Large intestine (tissue), 3 donors: ENCODE measurements at regions not wholly inside any gene's neighbourhood (a gene's known extent, or its start where the extent isn't known, plus 50 kb on each side); places are given as distances from the start of the nearest gene placed in this dataset.
"Not testable (repeated sequence)": the region's sequence is repeated elsewhere in the genome, so short reads cannot be mapped to it uniquely, and the experiment has no call there.

ENCODE experiments used
- DNase-seq, 2 donors: peaks; one replicate each; pipeline versions ENCODE4 v3.0.0 to v3.0.0-alpha.2; 2013
- H3K27ac ChIP-seq: one replicate; pipeline ENCODE4 v1.5.1; 2013; ENCODE audit warnings: low read length
- H3K27me3 ChIP-seq: 2 replicates; pipeline ENCODE4 v1.6.1; 2013; ENCODE audit warnings: low read length; ENCODE audit not compliant: control insufficient read depth, insufficient read depth
- H3K36me3 ChIP-seq: 2 replicates; pipeline ENCODE4 v1.6.1; 2013; ENCODE audit warnings: low read length; ENCODE audit not compliant: control insufficient read depth, insufficient read depth
- H3K4me1 ChIP-seq: one replicate; pipeline ENCODE4 v1.6.1; 2013; ENCODE audit warnings: low read length; ENCODE audit not compliant: control insufficient read depth, insufficient read depth
- H3K4me3 ChIP-seq: one replicate; pipeline ENCODE4 v1.5.1; 2013; ENCODE audit warnings: low read length
- H3K9me3 ChIP-seq: one replicate; pipeline ENCODE4 v1.6.1; 2013; ENCODE audit warnings: mild to moderate bottlenecking, low read depth, low read length, moderate library complexity; ENCODE audit not compliant: control insufficient read depth
- WGBS: methylation state at CpG from one replicate; pipeline ENCODE4 v1.1.5; 2013; ENCODE audit warnings: low lambda C conversion rate; ENCODE audit not compliant: insufficient coverage; 5-methylcytosine and 5-hydroxymethylcytosine counted together

DNA sequence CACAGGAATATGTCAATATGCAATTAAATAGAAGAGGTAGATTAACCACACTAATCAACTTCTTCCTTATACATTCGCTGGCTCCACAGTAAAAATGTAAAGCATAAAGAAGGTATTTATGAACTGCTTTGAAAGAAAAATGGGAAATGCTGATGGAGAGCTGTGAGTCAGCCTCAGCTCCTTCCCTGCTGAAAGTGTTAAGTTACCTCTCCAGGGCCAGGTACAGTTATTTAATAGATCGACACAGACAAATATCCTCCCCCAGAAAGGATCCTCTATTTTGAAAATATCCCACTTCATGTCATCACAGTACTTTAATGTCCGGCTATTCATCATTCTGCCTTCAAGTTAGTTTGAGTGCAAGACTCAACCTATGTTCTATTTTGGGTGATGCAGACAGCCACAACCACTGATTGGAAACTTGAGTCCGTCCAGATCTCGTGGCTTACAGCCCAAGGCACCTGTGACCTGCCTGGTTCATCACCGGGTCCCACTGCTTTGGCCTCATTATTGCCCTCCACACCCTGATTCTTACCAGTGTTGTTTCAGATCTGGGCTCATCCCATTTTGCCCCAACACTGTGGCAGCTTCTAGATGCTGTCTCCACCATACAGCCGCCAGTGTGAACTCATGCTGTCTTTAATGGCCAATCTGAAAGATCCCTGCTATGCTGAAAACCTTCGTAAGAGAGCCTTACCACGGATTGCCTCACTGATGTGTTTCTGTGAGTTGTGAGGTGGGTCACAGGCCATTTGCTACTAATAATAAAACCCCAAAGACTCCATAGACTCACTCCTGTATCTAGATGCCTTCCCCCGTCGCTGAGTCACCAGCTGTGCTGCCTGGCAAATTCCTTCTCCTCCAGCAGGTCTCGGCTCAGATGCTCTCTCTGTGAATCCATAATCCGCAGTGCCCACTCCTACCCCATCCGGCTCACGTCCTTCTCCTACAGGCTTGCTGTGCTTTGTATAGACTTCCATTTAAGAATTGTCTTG lies 56.2 kb upstream of the DDAH1 start:
- not testable (repeated sequence) for H3K27ac ChIP-seq, DNase-seq, H3K9me3 ChIP-seq, H3K4me1 ChIP-seq, H3K27me3 ChIP-seq, H3K4me3 ChIP-seq, H3K36me3 ChIP-seq
- no CpG with 5 or more reads among the region's 15 CpGs for WGBS

DNA sequence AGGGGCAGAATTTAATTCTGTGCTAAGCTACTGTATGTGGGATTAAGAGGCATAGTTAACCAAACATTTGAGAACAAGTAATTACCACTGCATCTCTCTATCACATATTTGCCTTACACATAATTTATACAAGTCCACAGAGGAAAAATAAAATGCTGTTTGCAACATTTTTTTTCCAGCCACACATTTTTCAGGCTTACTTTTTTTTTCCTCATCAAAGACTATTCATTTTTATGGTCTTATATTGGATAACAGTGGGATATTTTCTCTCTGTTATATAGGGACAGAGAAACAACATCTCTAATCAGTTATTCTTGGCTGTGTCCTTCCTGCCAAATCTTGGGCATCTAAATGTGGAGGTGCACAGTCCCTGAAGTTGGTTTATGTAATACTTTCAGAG lies 57.5 kb upstream of the DDAH1 start:
- not testable (repeated sequence) for H3K4me3 ChIP-seq, H3K36me3 ChIP-seq, H3K9me3 ChIP-seq

DNA sequence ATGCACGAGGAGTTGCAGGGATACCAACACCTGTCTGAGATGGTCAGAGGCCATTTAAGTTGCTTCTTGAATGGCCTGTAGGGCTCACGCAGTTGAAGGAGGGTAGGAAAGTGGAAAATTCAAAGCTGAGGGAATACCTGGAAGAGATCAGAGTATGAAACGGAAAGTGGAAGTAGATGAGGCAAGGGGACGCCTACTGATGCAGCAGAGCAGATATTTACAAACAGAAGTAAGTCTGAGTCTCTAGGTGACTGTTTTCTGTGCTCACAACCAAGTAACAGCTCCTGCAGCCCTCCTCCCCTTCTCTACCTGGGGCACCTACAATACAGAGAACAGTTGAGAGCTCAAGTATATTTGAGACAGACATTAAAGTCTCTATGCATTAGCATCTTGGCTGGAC lies 57.5 kb upstream of the CCN1 start:
- DNase-seq, H3K27ac ChIP-seq, H3K36me3 ChIP-seq, H3K9me3 ChIP-seq, H3K27me3 ChIP-seq, H3K4me1 ChIP-seq, H3K4me3 ChIP-seq: not testable (repeated sequence)
- 50% methylated on average over 2 of the region's 4 CpGs for WGBS

More for the DNA sequence above, 57.5 kb upstream of the DDAH1 start:
- DNase-seq, H3K4me1 ChIP-seq, H3K27me3 ChIP-seq, H3K27ac ChIP-seq: not testable (repeated sequence)

DNA sequence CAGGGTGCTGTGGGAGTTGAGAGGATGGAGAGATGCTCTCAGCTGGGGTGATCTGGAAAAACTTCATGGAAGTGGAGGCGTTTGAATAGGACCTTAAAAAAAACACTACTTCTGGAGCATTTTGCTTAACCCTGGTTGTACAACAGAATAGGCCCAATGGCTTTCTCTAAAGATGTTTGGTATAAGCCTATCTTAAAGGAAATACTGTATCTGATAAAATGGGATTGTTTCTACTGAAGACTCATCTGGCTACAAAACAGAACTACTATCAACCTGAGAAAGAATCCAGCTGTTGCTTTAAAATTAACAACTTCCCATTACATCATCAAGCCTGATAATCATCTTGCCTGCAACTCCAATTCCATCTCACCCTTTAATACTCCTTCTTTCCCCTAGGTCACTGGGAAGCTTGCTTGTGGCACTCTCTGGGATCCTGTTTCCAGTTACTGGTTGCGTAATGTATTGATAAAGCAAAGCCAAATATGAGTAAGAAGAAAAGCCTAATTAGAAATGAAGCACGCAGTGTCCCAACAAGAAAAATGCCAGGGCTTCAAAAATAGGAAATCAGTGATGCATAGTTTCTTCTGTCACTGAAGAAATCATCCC lies 56.2 kb upstream of the CCN1 start:
- DNase-seq, H3K4me1 ChIP-seq, H3K9me3 ChIP-seq, H3K27ac ChIP-seq, H3K4me3 ChIP-seq, H3K27me3 ChIP-seq, H3K36me3 ChIP-seq: not testable (repeated sequence)
- WGBS: no CpG with 5 or more reads among the region's 3 CpGs

DNA sequence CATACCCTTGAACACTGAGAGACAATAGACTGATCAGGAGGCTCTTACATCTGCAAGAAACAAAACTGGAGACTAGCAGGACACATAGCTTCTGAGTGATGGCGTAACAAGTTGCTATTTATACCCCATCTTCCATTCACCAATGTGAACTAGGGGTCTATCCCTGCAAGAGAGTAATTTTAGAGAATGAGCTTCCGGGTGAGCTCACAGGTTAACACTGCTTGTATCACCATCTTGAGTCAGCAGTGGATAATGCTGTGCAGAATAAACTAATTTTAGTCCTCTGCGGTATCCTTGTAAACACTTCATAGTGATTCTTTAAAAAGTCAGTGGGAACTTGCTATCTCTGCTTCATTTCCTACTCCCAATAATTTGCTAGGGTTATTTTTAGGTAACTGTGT lies 55.0 kb upstream of the CCN1 start:
- H3K27me3 ChIP-seq, H3K27ac ChIP-seq, H3K36me3 ChIP-seq, H3K4me1 ChIP-seq, DNase-seq, H3K9me3 ChIP-seq, H3K4me3 ChIP-seq: not testable (repeated sequence)
- WGBS: no CpG with 5 or more reads among the region's 3 CpGs

DNA sequence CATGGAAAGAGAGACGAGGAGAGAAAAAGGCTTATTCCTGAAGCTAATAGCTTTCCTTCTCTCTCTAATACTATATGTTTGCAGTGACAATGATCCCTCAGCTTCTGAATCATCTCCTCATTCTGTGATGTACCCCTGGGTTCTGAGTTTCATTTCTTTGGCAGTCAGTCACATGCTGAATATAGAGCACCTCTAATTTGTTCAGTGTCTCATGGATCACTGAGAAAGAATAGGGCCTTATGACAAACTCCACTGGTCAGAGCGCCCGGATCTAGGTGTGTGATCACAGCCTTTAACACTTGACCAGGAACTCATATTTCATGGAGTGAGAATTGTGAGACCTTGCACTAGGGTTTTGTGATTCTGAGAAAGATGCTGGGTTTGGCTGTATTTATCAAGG lies 54.3 kb upstream of the CCN1 start:
- not testable (repeated sequence) for H3K9me3 ChIP-seq, DNase-seq, H3K36me3 ChIP-seq, H3K27ac ChIP-seq, H3K27me3 ChIP-seq, H3K4me3 ChIP-seq, H3K4me1 ChIP-seq
- WGBS: no CpG with 5 or more reads among the region's 3 CpGs

DNA sequence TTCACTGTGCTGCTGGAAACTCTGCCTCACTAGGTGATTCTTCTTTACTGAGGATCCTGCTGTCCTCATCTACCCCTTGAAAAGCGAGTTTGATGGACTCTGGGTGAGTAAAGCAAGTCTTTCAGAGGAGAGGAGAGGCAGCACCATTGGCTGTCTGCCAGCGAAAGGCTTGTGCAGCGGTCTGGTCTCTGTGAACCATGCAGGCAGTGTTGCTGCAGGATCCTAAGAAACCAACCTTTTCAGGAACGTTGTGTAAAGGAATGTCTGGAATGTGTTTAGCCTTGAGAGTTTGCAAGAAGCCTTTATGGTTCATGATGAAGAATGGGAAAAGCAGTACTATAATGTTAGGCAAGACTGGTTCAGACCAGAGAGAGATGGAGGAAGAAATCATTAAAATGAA lies 53.4 kb upstream of the CCN1 start:
- WGBS: no CpG with 5 or more reads among the region's 4 CpGs
- not testable (repeated sequence) for H3K36me3 ChIP-seq, H3K27ac ChIP-seq, H3K4me1 ChIP-seq, H3K4me3 ChIP-seq, H3K9me3 ChIP-seq, H3K27me3 ChIP-seq
- DNase-seq: peak; percentile 34 to 35
